ENCODE measurements at regions not wholly inside any gene's neighbourhood (a gene's known extent, or its start where the extent isn't known, plus 50 kb on each side); places are given as distances from the start of the nearest gene placed in this dataset.
"Not testable (repeated sequence)": the region's sequence is repeated elsewhere in the genome, so short reads cannot be mapped to it uniquely, and the experiment has no call there.

GRCh38 chr9:100714372-100715099 lies 136.7 kb downstream of the CAVIN4 start:
- DNase-seq, result peak; percentile 45

DNA sequence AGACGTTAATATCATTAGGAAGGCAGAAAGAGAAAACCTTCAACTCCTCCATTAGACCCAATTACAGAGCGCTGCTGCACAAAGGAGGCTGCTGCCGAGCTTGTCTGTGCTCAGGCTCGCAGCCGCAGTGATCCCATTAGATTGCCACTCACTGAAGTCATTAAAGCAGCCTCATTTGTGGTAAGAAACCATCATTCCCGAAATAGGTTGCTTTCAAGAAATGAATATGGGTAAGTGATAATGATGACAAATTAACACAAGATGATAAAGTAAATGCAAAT lies 137.2 kb downstream of the CAVIN4 start:
- no peak for DNase-seq

DNA sequence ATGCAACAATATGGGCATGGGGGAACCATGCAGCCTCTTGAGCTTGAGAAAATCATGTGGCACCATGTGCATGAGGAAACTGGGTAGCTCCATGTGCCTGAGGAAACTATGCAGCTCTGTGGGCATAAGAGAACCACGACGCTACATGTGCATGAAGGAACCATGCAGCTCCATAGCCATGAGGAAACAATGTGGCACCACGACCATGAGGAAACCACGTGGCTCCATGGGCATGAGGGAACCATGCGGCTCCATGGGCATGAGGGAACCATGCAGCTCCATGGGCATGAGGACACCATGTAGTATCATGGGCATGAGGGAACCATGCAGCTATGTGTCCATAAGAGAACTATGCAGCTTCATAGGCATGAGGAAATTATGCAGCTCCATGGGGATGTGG lies 140.8 kb downstream of the CAVIN4 start:
- no peak for DNase-seq

DNA sequence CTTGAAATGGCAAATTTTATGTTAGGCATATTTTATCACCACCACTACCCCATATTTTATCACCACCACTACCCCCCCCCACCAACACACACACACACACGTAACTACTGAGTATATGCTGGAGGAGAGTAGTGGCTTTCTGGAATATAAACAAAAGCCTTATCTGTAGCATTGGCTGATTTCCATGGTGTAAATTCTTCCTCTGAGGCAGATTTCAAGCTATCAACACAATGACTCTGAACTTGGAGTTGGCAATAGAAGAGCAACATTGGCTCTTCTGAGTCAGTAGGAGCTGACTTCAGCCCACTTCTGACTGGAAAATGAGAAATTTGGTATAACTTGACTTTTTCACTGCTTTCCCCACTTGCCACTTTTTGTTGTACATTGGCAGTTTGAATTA lies 143.0 kb downstream of the CAVIN4 start:
- DNase-seq, result no peak

DNA sequence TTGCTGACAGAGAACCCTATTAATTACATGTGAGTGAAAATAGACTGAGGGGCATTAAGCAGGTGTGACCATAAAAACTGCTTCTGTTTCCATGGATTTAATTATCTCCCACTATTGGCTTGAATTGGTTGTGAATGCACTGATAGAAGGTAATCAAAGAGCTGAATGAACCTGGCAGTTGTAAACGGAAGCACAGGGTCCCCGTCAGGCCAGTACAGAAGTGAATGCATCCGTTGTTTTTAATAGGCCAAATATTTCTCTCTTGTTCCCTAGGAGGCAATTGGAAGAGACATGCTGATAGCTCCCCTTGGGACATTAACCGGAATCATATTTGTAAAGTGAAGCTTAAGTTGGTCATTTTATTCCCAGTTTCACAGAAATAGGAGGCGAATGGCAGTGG lies 147.0 kb downstream of the CAVIN4 start:
- no peak for DNase-seq

- DNase-seq, result no peak
These were observed 147.5 kb downstream of the CAVIN4 start for GRCh38 chr9:100725371-100725770.

GRCh38 chr9:100729336-100729895 lies 151.5 kb downstream of the CAVIN4 start:
- DNase-seq, result no peak

DNA sequence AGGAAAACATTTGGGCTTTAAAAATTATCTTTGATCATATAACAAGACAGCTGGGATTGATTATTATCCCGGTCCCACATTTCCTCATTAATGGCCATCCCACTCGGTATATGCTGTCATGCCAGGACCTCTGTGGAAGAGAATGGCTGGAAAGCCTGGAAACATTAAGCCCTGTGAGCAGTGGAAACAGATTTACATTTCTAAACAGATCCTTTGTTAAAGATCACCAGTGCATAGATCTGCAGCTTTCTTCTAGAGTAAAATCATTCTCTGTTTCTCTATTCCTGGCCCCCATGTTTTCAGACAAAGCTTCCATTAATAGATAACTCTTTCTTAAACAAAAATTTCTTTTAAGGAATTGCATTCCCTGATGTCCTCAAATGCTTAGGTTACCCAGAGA lies 152.2 kb downstream of the CAVIN4 start:
- no peak for DNase-seq

GRCh38 chr9:100731038-100731556 lies 153.2 kb downstream of the CAVIN4 start:
- no peak for DNase-seq

DNA sequence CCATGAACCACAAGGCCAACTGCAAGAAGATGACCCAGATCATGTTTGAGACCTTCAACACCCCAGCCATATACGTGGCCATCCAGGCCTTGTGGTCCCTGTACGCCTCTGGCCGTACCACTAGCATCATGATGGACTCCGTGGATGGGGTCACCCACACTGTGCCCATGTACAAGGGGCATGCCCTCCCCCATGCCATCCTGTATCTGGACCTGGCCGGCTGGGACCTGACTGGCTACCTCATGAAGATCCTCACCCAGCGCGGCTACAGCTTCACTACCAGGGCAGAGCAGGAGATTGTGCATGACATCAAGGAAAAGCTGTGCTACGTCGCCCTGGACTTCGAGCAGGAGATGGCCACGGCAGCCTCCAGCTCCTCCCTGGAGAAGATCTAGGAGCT lies 153.7 kb downstream of the CAVIN4 start:
- DNase-seq, result no peak

DNA sequence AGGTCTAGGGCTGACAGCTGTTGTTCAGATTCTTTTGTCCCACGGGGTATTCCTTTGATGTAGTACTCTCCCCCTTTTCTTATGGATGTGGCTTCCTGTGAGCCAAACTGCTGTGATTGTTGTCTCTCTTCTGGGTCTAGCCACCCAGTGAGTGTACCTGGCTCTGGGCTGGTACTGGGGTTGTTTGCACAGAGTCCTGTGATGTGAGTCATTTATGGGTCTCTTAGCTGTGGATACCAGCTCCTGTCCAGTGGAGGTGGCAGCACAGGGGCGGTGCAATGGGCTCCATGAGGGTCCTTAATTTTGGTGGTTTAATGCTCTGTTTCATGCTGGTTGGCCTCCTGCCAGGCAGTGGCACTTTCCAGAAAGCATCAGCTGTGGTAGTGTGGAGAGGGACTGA lies 161.3 kb downstream of the CAVIN4 start:
- no peak for DNase-seq

DNA sequence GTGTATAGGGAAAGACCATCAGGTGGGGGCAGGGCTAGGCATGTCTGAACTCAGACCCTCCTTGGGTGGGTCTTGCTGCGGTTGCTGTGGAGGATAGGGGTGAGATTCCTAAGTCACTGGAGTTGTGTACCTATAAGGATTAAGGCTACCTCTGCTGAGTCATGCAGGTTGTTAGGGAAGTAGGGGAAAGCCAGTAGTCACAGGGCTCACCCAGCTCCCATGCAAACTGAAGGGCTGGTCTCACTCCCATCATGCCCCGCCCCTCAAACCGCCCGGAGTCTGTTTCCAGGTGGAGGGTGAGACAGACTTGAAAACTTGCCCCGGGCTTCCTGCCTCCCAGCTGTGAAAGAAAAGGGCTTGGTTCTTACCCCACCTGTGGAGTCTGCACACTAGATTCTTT lies 161.8 kb downstream of the CAVIN4 start:
- DNase-seq, result no peak

GRCh38 chr9:100748930-100749329 lies 171.1 kb downstream of the CAVIN4 start:
- not testable (repeated sequence) for DNase-seq

- no peak for DNase-seq
These were observed 178.3 kb downstream of the CAVIN4 start for GRCh38 chr9:100756217-100756616.

GRCh38 chr9:100759215-100759614 lies 181.3 kb downstream of the CAVIN4 start:
- DNase-seq, result no peak

GRCh38 chr9:100761276-100761802 lies 183.5 kb downstream of the CAVIN4 start:
- no peak for DNase-seq

GRCh38 chr9:100774326-100774725 lies 196.4 kb downstream of the CAVIN4 start:
- DNase-seq, result no peak

DNA sequence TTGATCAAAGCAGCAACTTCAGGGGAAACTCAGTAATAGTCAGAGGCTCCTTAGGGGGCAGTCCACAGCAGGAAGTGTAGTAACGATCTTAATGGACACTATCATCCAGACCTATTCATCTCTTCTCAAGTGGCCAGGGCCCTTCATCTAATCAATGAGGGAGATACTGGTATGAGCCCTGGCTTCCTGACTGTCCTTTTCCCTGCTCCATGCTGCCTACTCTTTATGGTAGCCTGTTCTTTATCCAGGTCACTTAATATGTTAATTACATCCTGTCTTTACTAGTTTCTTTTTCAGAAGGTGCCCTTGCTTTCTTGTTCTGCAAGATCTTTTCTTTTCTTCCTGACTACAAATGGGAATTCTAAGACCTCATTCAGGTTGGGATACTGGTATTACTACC lies 197.1 kb downstream of the CAVIN4 start:
- DNase-seq, result no peak

- DNase-seq, result no peak
These were observed 198.0 kb downstream of the CAVIN4 start for GRCh38 chr9:100775912-100776311.

GRCh38 chr9:100784755-100785154 lies 206.9 kb downstream of the CAVIN4 start:
- DNase-seq, result no peak

DNA sequence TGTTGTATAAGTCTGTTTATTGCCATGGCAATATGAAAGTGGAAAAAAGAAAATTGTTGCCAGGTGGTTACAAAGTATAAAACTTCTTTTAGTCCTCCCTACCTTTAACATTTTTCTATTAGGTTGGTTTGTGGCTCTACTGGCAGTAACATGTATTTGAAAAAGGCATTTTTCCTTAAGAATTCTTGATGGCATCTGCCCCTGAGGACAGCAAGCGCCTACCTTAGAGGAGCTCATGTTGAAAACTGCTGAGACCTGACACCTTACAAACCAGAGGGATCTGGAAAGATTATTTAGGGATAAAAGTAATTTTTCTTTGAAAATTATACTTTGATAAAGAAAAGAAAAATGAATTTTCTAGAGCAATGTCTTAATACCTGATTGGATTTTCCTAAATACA lies 208.1 kb downstream of the CAVIN4 start:
- no peak for DNase-seq

DNA sequence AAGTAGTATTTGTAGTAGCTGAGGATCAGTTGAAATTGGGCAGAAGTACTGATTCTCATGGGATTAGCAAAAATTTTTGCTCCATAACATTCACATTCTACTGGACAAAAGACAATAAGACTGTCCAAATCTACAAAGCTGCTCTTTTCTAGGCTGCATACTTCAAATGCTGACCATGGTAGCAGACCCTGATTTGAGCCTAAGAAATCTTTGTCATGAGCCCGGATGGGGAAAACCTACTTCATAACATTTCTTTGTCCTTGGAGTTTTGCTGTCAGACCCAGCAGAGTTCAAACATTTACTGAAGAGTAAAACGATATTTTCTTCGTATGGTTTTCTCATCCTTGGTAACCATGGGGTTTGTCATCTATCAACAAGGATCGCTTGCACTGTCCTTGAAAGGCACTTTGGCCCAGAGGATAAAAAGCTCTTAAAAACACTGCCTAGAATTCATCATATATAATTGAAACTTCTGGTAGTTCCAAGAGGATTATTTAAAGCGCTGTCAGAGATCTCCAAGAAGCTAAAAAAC lies 216.9 kb downstream of the CAVIN4 start:
- DNase-seq, result no peak

DNA sequence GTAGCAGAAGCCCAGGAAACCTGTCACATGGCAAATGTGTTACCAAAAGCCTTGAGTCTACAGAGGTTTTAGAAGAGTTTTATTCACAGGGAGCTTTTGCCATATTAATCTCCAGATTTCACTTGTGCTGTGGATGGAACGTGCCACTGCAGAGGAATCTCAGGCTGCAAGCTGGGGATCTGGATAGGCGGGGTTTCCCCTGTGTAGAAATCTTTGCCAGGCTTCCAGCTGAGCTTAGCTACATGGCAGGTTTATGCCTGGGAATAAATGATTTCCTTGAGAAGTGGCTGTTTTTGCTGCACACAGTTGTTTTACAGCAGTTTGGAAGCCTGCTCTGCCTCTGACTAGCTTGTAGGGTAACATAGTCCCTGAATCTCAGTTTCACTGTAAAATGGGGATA lies 224.6 kb upstream of the PLPPR1 start:
- no peak for DNase-seq

DNA sequence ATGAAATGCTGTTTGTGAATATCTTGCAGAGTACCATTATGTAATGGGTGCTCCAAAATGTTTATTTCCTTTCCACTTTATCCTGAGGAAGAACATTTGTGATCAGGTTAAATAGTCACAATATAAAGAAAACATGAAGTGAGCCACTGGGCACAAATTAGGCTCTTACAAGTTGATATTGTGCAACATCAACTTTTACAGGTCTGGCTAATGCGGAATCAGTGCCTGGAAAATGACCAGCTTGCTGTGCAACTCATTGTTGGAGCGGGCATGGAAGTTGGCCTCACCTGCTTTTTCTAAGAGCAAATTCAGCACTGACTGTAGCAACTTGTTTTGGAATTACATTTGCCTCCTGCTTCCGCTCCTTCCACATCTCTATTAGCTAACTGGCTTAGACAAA lies 216.9 kb upstream of the PLPPR1 start:
- DNase-seq, result no peak

DNA sequence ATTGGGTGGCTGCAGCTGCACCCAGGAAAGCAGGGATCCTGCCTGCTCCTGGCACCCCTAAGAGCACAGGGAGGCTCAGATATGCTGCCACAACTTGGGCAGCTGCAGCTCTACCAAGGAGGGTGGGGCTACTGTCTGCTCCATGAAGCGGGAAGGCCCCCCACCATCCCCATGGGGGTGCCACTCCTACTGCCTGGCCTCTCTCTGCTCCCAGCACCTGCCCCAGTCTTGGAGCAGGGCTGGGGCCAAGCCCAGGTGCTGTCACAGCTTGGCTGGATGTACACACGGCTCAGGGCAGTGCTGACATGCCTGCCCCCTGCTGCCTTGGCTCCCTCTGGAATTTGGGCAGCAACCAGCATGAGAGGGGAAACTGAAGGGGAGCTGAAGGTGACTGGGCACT lies 214.7 kb upstream of the PLPPR1 start:
- DNase-seq, result no peak

All from activated CD4-positive, CD25-positive, alpha-beta regulatory T cell treated with anti-CD3 and anti-CD28 coated beads, Interleukin-2, amount 50 U/mL, for 72 hours (primary cell).